Adrenal gland (tissue), 5 donors: ENCODE measurements at regions not wholly inside any gene's neighbourhood (a gene's known extent, or its start where the extent isn't known, plus 50 kb on each side); places are given as distances from the start of the nearest gene placed in this dataset.

Source experiments
- POLR2A ChIP-seq, 2 donors: fragments of 450-650 bp; IDR thresholded peaks; one replicate each; pipeline ENCODE4 v1.6.1; 2017; ENCODE audit warnings: antibody characterized with exemption in 2 of 2, mild to moderate bottlenecking in 2 of 2, moderate library complexity in 1 of 2
- TF ChIP-seq, protein P1 (sequence below), 6 experiments: fragments of 450-650 bp in 4 of 6; fragments of 200-600 bp in 2 of 6; sonication (generic) in 1 of 6; IDR thresholded peaks; 1 replicate in 5 of 6; 2 replicates in 1 of 6; pipeline versions ENCODE4 v1.5.1 to v1.8.0; 2016 to 2021; ENCODE audit warnings: antibody characterized with exemption in 6 of 6, mild to moderate bottlenecking in 2 of 6, moderate library complexity in 1 of 6
- donor health status: DM: no; HTN: no; CAD: no.

DNA sequence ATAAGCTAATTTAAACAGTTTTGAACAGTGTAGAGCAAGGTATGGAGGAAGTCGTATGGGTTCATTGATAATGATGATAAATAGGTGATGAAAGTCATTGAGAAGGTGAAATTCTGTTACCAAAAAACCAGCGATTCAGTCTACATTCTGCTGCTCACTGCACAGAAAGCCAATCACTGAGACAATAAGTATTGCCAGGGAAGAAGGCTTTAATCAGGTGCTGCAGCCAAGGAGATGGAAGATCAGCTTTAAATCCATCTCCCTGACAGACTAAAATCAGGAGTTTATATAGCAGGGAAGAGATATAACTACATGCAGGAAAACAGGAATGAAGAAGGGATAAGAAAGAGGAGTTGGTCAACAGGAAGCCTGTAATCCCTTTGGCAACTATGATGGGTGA, 361.3 kb upstream of the C1orf174 start:
- TF ChIP-seq, protein P1, sequence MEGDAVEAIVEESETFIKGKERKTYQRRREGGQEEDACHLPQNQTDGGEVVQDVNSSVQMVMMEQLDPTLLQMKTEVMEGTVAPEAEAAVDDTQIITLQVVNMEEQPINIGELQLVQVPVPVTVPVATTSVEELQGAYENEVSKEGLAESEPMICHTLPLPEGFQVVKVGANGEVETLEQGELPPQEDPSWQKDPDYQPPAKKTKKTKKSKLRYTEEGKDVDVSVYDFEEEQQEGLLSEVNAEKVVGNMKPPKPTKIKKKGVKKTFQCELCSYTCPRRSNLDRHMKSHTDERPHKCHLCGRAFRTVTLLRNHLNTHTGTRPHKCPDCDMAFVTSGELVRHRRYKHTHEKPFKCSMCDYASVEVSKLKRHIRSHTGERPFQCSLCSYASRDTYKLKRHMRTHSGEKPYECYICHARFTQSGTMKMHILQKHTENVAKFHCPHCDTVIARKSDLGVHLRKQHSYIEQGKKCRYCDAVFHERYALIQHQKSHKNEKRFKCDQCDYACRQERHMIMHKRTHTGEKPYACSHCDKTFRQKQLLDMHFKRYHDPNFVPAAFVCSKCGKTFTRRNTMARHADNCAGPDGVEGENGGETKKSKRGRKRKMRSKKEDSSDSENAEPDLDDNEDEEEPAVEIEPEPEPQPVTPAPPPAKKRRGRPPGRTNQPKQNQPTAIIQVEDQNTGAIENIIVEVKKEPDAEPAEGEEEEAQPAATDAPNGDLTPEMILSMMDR (IDR thresholded peaks at IDR 0.05): no peak
- TF ChIP-seq POLR2A (IDR thresholded peaks at IDR 0.05): no peak
